ENCODE measurements at regions not wholly inside any gene's neighbourhood (a gene's known extent, or its start where the extent isn't known, plus 50 kb on each side); places are given as distances from the start of the nearest gene placed in this dataset.
A peak's percentile ranks its signal among the peaks of the same experiment; 100 is the strongest.

DNA sequence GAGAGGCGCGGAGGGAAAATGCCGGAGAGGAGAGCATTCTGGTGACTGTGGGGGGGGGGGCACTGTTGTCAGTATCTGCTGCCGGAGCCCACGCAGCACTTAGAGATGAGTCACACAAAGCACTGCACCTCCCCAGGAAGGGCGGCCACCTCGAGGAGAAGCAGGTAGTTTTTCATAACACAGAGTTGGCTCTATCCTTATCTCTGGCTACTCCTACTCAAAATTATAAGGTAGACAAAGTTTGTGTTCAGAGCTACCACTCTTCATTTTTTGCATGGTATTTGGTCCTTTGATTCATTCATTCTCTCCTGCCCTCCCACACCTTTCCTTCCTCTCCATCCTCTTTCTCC is 76.2 kb upstream of the SCOC start:
- no peaks in the 10 kb centered on the region for H3K4me1 Mint-ChIP-seq (ENCODE audit: low read depth in 2 of 2)
- ATAC-seq (no peak), DNase-seq (ENCODE audit: low spot score) (no peak)
- H3K36me3 Mint-ChIP-seq = no peaks in the 10 kb centered on the region
- no peak overlapping the region for H3K27ac Mint-ChIP-seq
- H3K27me3 Mint-ChIP-seq = peaks cover 7 to 10% of the 10 kb centered on the region in 2 donors
- H3K4me3 Mint-ChIP-seq = no peak overlapping the region
- H3K9me3 Mint-ChIP-seq = no peaks in the 10 kb centered on the region

DNA sequence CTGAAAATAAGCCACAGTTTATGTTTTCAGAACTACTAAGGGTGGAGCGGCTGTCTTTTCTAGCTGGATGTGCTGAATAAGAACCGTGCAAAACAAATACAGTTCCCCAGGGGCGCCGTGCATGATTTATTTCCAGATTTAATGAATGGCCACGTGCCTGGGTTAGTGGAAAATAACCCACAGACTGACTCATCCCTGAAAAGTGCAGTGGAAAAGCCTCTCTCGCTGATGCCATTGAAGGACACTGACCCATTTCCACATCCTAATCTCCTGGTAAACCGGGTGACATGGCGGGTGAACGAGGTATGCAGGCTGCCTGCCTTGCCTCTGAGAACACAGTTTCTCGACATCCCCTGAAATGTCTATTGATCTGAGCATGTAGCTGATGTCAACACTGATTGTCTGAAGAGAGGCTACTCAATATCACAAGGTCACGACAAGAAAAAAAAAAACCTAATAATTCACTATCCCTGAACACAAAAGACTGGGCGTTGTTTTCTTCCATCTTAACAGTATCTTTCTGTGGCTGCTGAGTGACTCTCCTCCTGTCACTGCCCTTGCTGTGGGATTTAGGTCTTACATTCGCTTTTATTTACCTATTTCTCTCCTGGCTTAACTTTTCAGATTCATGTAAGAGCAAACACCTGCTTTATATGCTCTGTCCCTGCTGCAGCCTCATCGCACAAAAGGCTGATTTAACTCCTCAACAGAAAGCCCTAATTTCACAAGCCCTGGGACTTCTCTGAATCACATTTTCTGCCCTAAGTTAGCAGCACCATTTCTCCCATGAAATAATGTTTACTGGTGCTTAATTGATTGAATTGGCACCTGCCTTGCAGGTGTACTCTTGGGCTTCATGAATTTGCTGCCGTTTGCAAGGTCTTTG is 76.9 kb upstream of the SCOC start:
- Mint-ChIP-seq H3K4me3 (no peak overlapping the region), H3K4me1 (ENCODE audit: low read depth in 2 of 2) (no peaks in the 10 kb centered on the region), H3K36me3 (no peaks in the 10 kb centered on the region), H3K9me3 (no peaks in the 10 kb centered on the region), H3K27me3 (peaks cover 7 to 10% of the 10 kb centered on the region in 2 donors), H3K27ac (no peak overlapping the region)
- ATAC-seq (no peak), DNase-seq (ENCODE audit: low spot score) (no peak)

DNA sequence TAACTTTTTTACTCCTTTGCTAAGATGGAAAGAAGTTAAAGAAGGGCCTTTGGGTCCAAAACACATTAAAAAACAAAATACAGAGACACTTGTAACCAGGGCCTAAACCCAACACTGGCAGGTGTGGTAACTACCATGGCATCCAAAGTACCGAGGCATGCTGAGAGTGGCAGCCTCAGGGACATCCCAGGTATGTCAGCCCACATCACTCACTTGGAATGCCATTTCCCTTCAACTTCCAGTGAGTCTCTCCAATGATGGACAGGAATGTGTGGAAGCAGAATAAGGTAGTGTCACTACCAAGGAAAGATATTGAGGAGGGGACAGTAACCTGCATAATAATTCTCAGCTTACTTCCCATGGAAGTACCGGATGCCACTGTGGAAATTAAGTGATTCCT is 79.5 kb upstream of the SCOC start:
- DNase-seq (ENCODE audit: low spot score) = no peak
- H3K4me3 Mint-ChIP-seq = no peak overlapping the region
- ATAC-seq = no peak
- peaks cover 7 to 10% of the 10 kb centered on the region in 2 donors for H3K27me3 Mint-ChIP-seq
- no peaks in the 10 kb centered on the region for H3K36me3 Mint-ChIP-seq
- no peaks in the 10 kb centered on the region for H3K9me3 Mint-ChIP-seq
- H3K27ac Mint-ChIP-seq = no peak overlapping the region
- H3K4me1 Mint-ChIP-seq (ENCODE audit: low read depth in 2 of 2) = no peaks in the 10 kb centered on the region

DNA sequence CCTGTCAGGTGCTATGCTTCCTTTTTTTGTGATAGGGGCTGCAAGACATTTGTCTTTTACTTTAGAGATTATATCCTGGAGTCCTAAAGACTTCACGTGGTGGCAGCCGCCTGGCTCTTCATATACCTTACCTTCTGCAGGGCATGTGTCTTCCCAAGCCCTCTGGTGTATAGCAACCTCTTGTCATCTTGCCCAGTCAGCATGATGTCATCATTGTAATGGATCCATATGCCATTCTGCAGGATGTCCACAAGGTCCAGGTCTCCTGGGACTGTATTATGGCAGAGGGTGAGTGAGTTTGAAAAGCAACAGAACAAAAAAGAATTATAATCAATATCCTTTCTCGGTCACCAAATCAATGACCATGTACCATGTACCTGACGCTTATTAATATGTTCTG is 82.2 kb upstream of the SCOC start:
- peaks cover 7% of the 10 kb centered on the region in 2 donors for H3K27me3 Mint-ChIP-seq
- H3K36me3 Mint-ChIP-seq = no peaks in the 10 kb centered on the region
- H3K4me3 Mint-ChIP-seq = no peak overlapping the region
- H3K4me1 Mint-ChIP-seq (ENCODE audit: low read depth in 2 of 2) = no peaks in the 10 kb centered on the region
- H3K9me3 Mint-ChIP-seq = no peaks in the 10 kb centered on the region
- ATAC-seq (no peak), DNase-seq (ENCODE audit: low spot score) (no peak)
- H3K27ac Mint-ChIP-seq = no peak overlapping the region

DNA sequence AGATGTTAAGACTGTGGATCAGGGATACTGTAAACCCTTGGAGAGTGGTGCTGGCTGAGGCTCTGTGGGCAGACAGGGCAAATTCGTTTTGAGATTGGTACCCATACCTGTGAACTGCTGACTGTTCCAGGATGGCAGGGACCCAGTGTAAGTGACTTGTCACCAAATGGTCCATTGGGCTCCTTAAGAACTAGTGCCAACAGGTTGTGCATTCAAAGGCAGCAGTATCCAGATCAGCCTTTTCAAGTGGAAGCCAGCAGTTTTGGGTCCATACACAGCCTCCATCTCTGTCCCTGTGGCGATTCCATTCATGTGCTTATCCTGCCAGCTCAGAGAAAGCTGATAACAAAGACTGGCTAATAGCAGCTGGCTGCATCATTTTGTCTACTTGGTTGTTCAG is 84.0 kb upstream of the SCOC start:
- ATAC-seq = no peak
- no peak overlapping the region for H3K4me3 Mint-ChIP-seq

DNA sequence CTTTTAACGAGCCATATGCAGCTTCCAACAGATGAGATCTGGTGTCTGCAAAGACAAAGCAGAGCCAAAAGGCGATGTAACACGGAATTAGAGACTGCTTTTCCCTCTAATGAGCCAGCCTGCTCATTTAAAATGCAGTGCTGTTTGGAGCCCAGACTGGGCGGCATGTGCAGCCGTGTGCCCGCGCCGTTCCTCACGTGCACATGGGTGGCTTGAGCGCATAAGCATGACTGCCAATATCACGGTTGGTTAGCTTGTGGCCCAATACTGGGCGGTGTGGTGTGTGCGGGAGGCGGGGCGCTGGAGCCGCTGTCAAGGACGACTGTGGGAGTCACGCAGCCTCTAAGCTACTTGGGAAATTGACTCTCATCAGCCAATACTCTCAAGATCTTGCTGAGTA is 87.0 kb upstream of the SCOC start:
- H3K4me1 Mint-ChIP-seq (ENCODE audit: low read depth in 2 of 2) = no peaks in the 10 kb centered on the region
- no peak overlapping the region for H3K4me3 Mint-ChIP-seq
- ATAC-seq (no peak), DNase-seq (ENCODE audit: low spot score) (no peak)
- no peaks in the 10 kb centered on the region for H3K9me3 Mint-ChIP-seq
- peaks cover 13 to 18% of the 10 kb centered on the region in 2 donors for H3K27me3 Mint-ChIP-seq
- no peak overlapping the region for H3K27ac Mint-ChIP-seq
- no peaks in the 10 kb centered on the region for H3K36me3 Mint-ChIP-seq

More for the DNA sequence above, 84.0 kb upstream of the SCOC start:
- no peak overlapping the region for H3K27ac Mint-ChIP-seq
- peaks cover 7% of the 10 kb centered on the region in 2 donors for H3K27me3 Mint-ChIP-seq
- no peak for DNase-seq (ENCODE audit: low spot score)
- no peaks in the 10 kb centered on the region for H3K4me1 Mint-ChIP-seq (ENCODE audit: low read depth in 2 of 2)
- no peaks in the 10 kb centered on the region for H3K36me3 Mint-ChIP-seq
- no peaks in the 10 kb centered on the region for H3K9me3 Mint-ChIP-seq

DNA sequence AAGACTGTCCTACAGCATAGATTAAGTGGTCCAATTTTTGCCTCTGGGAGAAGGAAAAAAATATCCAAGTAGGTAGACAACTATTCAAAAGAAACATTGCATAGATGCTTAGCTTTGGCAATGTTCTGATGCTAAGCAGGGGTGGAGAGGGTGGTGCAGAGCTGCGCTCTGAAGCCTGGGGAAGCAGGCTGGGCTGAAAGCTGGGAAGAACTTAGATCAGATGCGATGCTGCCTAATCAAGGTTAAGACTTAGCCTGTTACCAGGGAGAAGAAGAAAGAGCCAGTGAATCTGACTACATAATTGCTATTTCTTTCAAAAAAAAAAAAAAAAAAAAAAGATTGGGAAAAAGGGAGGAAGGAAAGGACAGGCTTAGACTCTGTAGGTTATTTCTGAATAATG is 89.0 kb upstream of the SCOC start:
- peaks cover 22 to 27% of the 10 kb centered on the region in 2 donors for H3K27me3 Mint-ChIP-seq
- no peaks in the 10 kb centered on the region for H3K9me3 Mint-ChIP-seq
- no peaks in the 10 kb centered on the region for H3K4me1 Mint-ChIP-seq (ENCODE audit: low read depth in 2 of 2)
- no peak overlapping the region for H3K4me3 Mint-ChIP-seq
- H3K36me3 Mint-ChIP-seq = no peaks in the 10 kb centered on the region
- DNase-seq (ENCODE audit: low spot score) = no peak
- no peak for ATAC-seq
- H3K27ac Mint-ChIP-seq = no peak overlapping the region

DNA sequence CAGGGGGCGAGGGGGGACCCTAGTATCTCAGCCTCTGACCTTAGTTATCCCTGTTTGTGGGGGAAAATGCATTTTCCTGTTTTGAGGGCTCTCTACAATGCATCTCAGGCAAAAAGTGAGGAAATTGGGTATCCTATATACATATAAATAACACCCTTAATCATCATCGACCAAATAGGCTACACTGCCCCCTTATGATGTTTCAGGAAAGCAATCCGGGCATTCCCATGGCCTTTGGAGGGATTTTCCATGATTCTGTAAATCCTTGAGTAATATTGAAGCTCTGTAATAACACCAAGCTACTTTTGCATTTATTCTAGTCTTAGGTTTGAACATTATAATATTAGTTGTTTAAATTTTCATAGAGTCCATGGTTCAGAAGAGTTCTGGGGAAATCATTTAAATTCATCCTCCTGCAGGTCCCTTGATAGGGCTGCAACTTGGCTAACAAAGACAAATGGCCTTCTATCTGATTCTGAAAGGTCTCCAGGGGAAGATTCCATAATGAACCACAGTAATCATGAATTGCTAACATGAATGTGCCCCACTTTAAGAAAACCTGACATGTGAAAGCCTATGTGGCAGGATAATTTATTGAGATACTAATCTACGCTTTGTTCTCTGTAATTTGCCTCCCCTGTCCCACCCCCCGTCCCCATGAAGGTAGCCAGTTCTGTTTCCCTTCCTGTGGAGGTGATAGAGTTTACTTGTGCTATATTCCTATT is 91.5 kb upstream of the SCOC start:
- DNase-seq (ENCODE audit: low spot score) = no peak
- H3K4me3 Mint-ChIP-seq = no peak overlapping the region
- H3K36me3 Mint-ChIP-seq = no peaks in the 10 kb centered on the region
- no peak overlapping the region for H3K27ac Mint-ChIP-seq
- no peaks in the 10 kb centered on the region for H3K4me1 Mint-ChIP-seq (ENCODE audit: low read depth in 2 of 2)
- peaks cover 24 to 35% of the 10 kb centered on the region in 2 donors for H3K27me3 Mint-ChIP-seq
- no peaks in the 10 kb centered on the region for H3K9me3 Mint-ChIP-seq
- ATAC-seq = no peak

DNA sequence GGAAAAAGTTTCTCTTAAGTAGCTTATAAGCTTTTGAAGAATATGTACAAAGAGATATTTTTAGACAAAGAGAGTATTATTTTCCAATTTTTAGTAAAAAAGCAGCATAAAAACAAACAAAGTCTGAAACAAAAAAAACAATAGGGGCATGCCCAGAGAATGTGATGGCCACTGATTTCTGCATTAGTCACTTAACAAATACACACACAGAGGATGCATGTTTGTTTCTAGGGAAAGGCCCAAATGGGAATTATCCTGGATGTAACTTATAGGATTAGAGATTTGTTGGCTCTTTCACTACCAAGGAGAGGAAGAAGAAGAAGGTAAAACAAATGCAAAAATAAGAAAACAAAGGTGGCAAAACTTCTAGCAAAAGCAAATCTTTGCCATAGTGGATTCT is 95.9 kb upstream of the SCOC start:
- ATAC-seq = no peak

DNA sequence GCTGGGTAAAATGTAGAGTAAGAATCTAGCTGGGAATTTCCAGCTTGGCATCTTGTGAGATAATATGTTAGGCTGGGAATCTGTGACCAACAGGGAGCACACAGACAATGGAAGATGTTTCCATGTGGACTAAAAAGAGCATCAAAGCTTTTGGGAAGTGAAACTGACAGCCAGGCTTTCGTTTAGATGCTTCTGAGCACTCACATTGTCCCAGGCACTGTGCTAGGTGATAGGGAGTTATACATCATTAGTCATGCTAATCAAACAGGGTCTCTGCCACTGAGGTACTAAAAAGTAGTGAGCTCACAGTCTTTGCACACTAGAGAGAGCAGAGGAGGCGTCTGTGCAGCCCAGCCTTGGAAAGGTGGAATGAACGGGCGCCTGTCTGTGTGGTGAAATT is 101.9 kb upstream of the SCOC start:
- peaks cover 2 to 19% of the 10 kb centered on the region in 2 donors for H3K27me3 Mint-ChIP-seq
- H3K27ac Mint-ChIP-seq = no peak overlapping the region
- no peaks in the 10 kb centered on the region for H3K9me3 Mint-ChIP-seq
- ATAC-seq (no peak), DNase-seq (ENCODE audit: low spot score) (no peak)
- no peaks in the 10 kb centered on the region for H3K36me3 Mint-ChIP-seq
- H3K4me3 Mint-ChIP-seq = no peak overlapping the region
- no peaks in the 10 kb centered on the region for H3K4me1 Mint-ChIP-seq (ENCODE audit: low read depth in 2 of 2)

More for the DNA sequence above, 95.9 kb upstream of the SCOC start:
- H3K36me3 Mint-ChIP-seq = no peaks in the 10 kb centered on the region
- no peak overlapping the region for H3K27ac Mint-ChIP-seq
- H3K4me1 Mint-ChIP-seq (ENCODE audit: low read depth in 2 of 2) = no peaks in the 10 kb centered on the region
- H3K27me3 Mint-ChIP-seq = peaks cover 11 to 19% of the 10 kb centered on the region in 2 donors
- H3K4me3 Mint-ChIP-seq = no peak overlapping the region
- DNase-seq (ENCODE audit: low spot score) = no peak
- H3K9me3 Mint-ChIP-seq = no peaks in the 10 kb centered on the region

DNA sequence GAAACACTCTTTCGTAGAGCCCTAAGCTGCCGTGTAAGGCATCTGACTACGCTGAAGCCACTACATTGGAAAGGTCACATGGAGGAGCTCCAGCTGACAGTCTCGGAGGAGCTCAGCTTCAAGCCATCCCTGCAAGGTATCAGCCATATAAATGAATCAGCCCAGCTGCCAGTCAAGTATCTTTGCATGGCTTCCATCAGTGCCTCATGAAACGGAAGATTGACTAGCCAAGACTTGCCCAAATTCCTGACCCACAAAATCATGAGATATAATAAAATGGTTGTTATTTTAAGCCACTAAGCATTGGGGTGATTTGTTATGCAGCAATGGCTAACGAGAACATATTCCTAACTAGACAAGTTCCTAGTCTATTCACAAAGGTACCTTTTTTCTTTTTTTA is 104.1 kb upstream of the SCOC start:
- H3K4me1 Mint-ChIP-seq (ENCODE audit: low read depth in 2 of 2) = no peaks in the 10 kb centered on the region
- DNase-seq (ENCODE audit: low spot score) (no peak), ATAC-seq (no peak)
- H3K27ac Mint-ChIP-seq = no peak overlapping the region
- peaks cover 5 to 19% of the 10 kb centered on the region in 2 donors for H3K27me3 Mint-ChIP-seq
- no peaks in the 10 kb centered on the region for H3K36me3 Mint-ChIP-seq
- H3K9me3 Mint-ChIP-seq = no peaks in the 10 kb centered on the region
- no peak overlapping the region for H3K4me3 Mint-ChIP-seq

DNA sequence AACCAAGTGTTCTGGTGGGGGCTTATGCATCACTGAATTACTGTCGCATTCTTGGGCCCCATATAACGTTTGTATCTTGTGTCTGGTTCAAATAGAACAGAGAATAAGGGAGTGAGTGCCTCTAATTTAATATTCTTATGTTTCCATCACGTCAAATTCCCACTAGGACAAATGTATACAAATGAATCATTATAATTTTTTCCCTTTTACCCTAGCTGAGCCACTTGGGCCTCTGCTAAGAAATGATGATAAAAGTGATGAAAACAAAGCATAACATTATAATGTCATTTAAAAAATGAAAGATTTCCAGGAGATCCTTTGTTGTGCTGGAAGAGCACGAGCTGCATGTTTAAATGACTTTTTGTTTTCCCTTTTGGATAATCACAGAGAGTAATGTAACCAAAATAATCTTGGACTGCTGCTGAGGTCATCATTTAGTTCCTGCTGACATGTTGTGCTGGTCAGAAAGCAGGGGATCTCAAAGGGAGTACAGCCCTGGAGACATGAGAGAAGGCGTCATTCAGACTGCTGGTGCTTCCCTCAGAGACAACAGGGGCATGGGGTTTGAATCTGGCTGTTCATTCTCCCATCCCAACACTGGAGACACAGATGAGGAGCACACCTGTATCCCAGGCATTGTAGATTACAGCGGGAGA is 105.1 kb upstream of the SCOC start:
- H3K27me3 Mint-ChIP-seq = peaks cover 6 to 23% of the 10 kb centered on the region in 2 donors

DNA sequence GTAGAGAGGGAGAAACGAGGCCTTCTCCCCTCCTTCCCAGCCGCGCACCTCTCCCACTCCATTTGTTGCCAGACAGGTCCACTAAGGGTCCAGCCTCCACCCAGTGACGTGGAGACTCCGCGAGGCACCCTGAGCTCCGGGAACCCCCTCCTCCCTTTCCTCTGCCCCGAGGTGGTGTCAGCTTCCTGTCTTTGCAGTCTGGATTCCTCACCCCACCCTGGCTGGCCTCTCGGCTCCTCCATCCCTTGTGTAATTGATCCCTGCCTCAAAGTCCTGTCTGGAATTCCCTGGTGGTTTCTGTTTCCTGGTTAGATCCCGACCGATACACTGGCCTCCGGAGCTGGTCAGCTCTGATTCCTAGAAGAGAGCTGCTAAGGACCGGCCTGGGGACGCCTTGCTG is 105.9 kb upstream of the SCOC start:
- no peak overlapping the region for H3K4me3 Mint-ChIP-seq
- H3K36me3 Mint-ChIP-seq = no peaks in the 10 kb centered on the region
- DNase-seq (ENCODE audit: low spot score) (no peak), ATAC-seq (peak in 1 of 2 donors; percentile 3)
- no peaks in the 10 kb centered on the region for H3K9me3 Mint-ChIP-seq
- H3K27me3 Mint-ChIP-seq = peaks cover 9 to 26% of the 10 kb centered on the region in 2 donors
- H3K27ac Mint-ChIP-seq = no peak overlapping the region
- H3K4me1 Mint-ChIP-seq (ENCODE audit: low read depth in 2 of 2) = no peaks in the 10 kb centered on the region

More for the DNA sequence above, 105.1 kb upstream of the SCOC start:
- Mint-ChIP-seq H3K9me3 (no peaks in the 10 kb centered on the region), H3K36me3 (no peaks in the 10 kb centered on the region), H3K27ac (no peak overlapping the region), H3K4me3 (no peak overlapping the region), H3K4me1 (ENCODE audit: low read depth in 2 of 2) (no peaks in the 10 kb centered on the region)
- DNase-seq (ENCODE audit: low spot score) (no peak), ATAC-seq (no peak)
